ENCODE measurements at regions not wholly inside any gene's neighbourhood (a gene's known extent, or its start where the extent isn't known, plus 50 kb on each side); places are given as distances from the start of the nearest gene placed in this dataset.

DNA sequence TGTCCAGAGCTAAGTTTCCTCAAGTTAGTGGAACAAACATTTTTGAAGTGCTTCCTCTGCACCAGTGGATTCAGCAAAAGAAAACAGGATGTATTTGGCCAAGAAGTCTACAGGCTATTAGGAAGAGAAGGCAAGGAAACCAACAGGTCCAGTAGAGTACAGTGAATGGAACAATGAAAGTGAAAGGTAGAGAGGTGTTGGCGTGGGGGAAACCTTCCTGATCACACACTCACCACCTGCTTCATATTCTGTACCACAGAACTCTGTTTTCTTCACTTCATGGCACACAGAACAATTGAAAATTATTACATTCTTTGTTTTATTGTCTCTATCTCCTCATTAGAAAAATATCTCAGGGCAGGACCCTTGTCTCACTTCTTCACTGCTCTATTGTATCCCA, 417.4 kb upstream of the FMR1 start:
- Histone ChIP-seq H3K79me1 (ENCODE audit: low read depth, low read length) (no peaks in the 10 kb centered on the region), H2BK120ac (ENCODE audit: low read depth, low read length) (no peak overlapping the region), H2BK12ac (ENCODE audit: low read length) (no peak overlapping the region), H3K23ac (ENCODE audit: low read depth, low read length, poor library complexity) (no peak overlapping the region), H3K4me3 (ENCODE audit: low read length in 2 of 2) (no peak overlapping the region), H3K27ac (replicated peaks; ENCODE audit: low read length) (no peak overlapping the region), H3K4me1 (ENCODE audit: control insufficient read depth in 2 of 2, insufficient read depth in 1 of 2, low read depth in 1 of 2, low read length in 2 of 2) (no peaks in the 10 kb centered on the region), H3K9ac (ENCODE audit: low read depth, low read length, poor library complexity) (no peak overlapping the region), H4K8ac (ENCODE audit: low read depth, low read length) (no peak overlapping the region), H2AK5ac (ENCODE audit: low read depth, low read length) (no peak overlapping the region), H3K36me3 (replicated peaks in 1 of 2; ENCODE audit: control insufficient read depth in 2 of 2, insufficient read depth in 2 of 2, low read length in 2 of 2) (no peaks in the 10 kb centered on the region), H2AFZ (ENCODE audit: low read length) (no peak overlapping the region), H4K91ac (ENCODE audit: low read depth, low read length, poor library complexity) (no peak overlapping the region), H3K27me3 (ENCODE audit: control insufficient read depth in 3 of 3, insufficient read depth in 3 of 3, low read depth in 1 of 3, low read length in 3 of 3) (no peaks in the 10 kb centered on the region), H3K9me3 (replicated peaks in 1 of 2; ENCODE audit: control insufficient read depth in 2 of 2, insufficient read depth in 1 of 2, low read depth in 1 of 2, low read length in 2 of 2) (no peaks in the 10 kb centered on the region), H2BK5ac (ENCODE audit: low read length) (no peak overlapping the region), H3K4ac (ENCODE audit: low read length) (no peak overlapping the region), H2BK15ac (ENCODE audit: low read length) (no peak overlapping the region), H3K18ac (ENCODE audit: low read length) (no peak overlapping the region), H3K4me2 (ENCODE audit: insufficient read depth, low read length, poor library complexity, severe bottlenecking) (no peak overlapping the region), H3K14ac (ENCODE audit: low read length) (no peak overlapping the region)
- DNase-seq (ENCODE audit: low spot score), result no peak
- no CpG with 5 or more reads among the region's 1 CpG for WGBS, 2 donors (ENCODE audit: extremely low coverage in 2 of 2, insufficient read length in 2 of 2, insufficient replicate concordance in 1 of 2)

DNA sequence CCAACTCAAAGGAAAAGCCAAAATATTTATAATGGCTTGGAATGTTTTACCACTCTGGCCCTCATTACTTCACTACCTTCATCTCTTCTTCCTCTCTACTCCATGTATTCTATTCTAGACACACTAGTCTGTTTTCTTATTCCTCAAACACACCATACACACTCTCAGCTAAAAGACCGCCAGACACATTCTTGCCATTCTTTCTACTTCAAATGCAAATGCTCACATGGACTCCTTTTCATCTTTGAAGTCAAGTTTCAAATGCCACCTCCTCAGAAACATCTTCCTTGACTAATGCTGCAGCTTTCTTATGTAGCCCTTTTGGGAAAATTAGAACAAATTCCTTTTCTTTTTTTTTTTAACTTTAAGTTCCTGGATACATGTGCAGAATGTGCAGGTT, 412.9 kb upstream of the FMR1 start:
- H3K36me3 ChIP-seq (replicated peaks in 1 of 2; ENCODE audit: control insufficient read depth in 2 of 2, insufficient read depth in 2 of 2, low read length in 2 of 2), result no peaks in the 10 kb centered on the region
- H4K8ac ChIP-seq (ENCODE audit: low read depth, low read length), result no peak overlapping the region
- DNase-seq (ENCODE audit: low spot score), result no peak
- H2BK15ac ChIP-seq (ENCODE audit: low read length), result no peak overlapping the region
- H3K14ac ChIP-seq (ENCODE audit: low read length), result no peak overlapping the region
- H3K9me3 ChIP-seq (replicated peaks in 1 of 2; ENCODE audit: control insufficient read depth in 2 of 2, insufficient read depth in 1 of 2, low read depth in 1 of 2, low read length in 2 of 2), result no peaks in the 10 kb centered on the region
- no peaks in the 10 kb centered on the region for H3K27me3 ChIP-seq (ENCODE audit: control insufficient read depth in 3 of 3, insufficient read depth in 3 of 3, low read depth in 1 of 3, low read length in 3 of 3)
- H2AK5ac ChIP-seq (ENCODE audit: low read depth, low read length), result no peak overlapping the region
- H3K9ac ChIP-seq (ENCODE audit: low read depth, low read length, poor library complexity), result no peak overlapping the region
- no peaks in the 10 kb centered on the region for H3K4me1 ChIP-seq (ENCODE audit: control insufficient read depth in 2 of 2, insufficient read depth in 1 of 2, low read depth in 1 of 2, low read length in 2 of 2)
- H2AFZ ChIP-seq (ENCODE audit: low read length), result no peak overlapping the region
- H3K79me1 ChIP-seq (ENCODE audit: low read depth, low read length), result no peaks in the 10 kb centered on the region
- H4K91ac ChIP-seq (ENCODE audit: low read depth, low read length, poor library complexity), result no peak overlapping the region
- no peak overlapping the region for H2BK5ac ChIP-seq (ENCODE audit: low read length)
- H3K23ac ChIP-seq (ENCODE audit: low read depth, low read length, poor library complexity), result no peak overlapping the region
- no peak overlapping the region for H3K18ac ChIP-seq (ENCODE audit: low read length)
- H2BK120ac ChIP-seq (ENCODE audit: low read depth, low read length), result no peak overlapping the region
- WGBS, 2 donors (ENCODE audit: extremely low coverage in 2 of 2, insufficient read length in 2 of 2, insufficient replicate concordance in 1 of 2), result no CpG with 5 or more reads among the region's 1 CpG
- no peak overlapping the region for H3K27ac ChIP-seq (replicated peaks; ENCODE audit: low read length)
- H3K4me2 ChIP-seq (ENCODE audit: insufficient read depth, low read length, poor library complexity, severe bottlenecking), result no peak overlapping the region
- H3K4me3 ChIP-seq (ENCODE audit: low read length in 2 of 2), result no peak overlapping the region
- H3K4ac ChIP-seq (ENCODE audit: low read length), result no peak overlapping the region
- no peak overlapping the region for H2BK12ac ChIP-seq (ENCODE audit: low read length)

DNA sequence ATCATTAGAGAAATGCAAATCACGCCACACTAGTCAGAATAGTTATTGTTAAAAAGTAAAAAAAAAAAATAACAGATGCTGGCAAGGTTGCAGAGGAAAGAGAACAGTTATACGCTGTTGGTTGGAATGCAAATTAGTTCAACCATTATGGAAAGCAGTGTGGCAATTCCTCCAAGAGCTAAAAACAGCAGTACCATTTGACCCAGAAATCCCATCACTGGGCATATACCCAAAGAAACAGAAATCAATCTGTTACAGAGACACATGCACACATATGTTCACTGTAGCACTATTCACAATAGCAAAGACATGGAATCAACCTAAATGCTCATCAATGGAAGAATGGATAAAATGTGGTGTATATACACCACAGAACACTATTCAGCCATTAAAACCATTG, 388.7 kb upstream of the FMR1 start:
- no peaks in the 10 kb centered on the region for H3K36me3 ChIP-seq (replicated peaks in 1 of 2; ENCODE audit: control insufficient read depth in 2 of 2, insufficient read depth in 2 of 2, low read length in 2 of 2)
- WGBS, 2 donors (ENCODE audit: extremely low coverage in 2 of 2, insufficient read length in 2 of 2, insufficient replicate concordance in 1 of 2), result no CpG with 5 or more reads among the region's 2 CpGs
- no peak overlapping the region for H2BK15ac ChIP-seq (ENCODE audit: low read length)
- H3K9me3 ChIP-seq (replicated peaks in 1 of 2; ENCODE audit: control insufficient read depth in 2 of 2, insufficient read depth in 1 of 2, low read depth in 1 of 2, low read length in 2 of 2), result no peaks in the 10 kb centered on the region
- H3K27me3 ChIP-seq (ENCODE audit: control insufficient read depth in 3 of 3, insufficient read depth in 3 of 3, low read depth in 1 of 3, low read length in 3 of 3), result no peaks in the 10 kb centered on the region
- DNase-seq (ENCODE audit: low spot score), result no peak
- no peak overlapping the region for H2AFZ ChIP-seq (ENCODE audit: low read length)
- H2BK12ac ChIP-seq (ENCODE audit: low read length), result no peak overlapping the region
- H4K91ac ChIP-seq (ENCODE audit: low read depth, low read length, poor library complexity), result no peak overlapping the region
- H3K27ac ChIP-seq (replicated peaks; ENCODE audit: low read length), result no peak overlapping the region
- no peaks in the 10 kb centered on the region for H3K79me1 ChIP-seq (ENCODE audit: low read depth, low read length)
- H3K18ac ChIP-seq (ENCODE audit: low read length), result no peak overlapping the region
- H4K8ac ChIP-seq (ENCODE audit: low read depth, low read length), result no peak overlapping the region
- no peak overlapping the region for H3K9ac ChIP-seq (ENCODE audit: low read depth, low read length, poor library complexity)
- H2AK5ac ChIP-seq (ENCODE audit: low read depth, low read length), result no peak overlapping the region
- no peak overlapping the region for H3K14ac ChIP-seq (ENCODE audit: low read length)
- no peak overlapping the region for H2BK120ac ChIP-seq (ENCODE audit: low read depth, low read length)
- no peaks in the 10 kb centered on the region for H3K4me1 ChIP-seq (ENCODE audit: control insufficient read depth in 2 of 2, insufficient read depth in 1 of 2, low read depth in 1 of 2, low read length in 2 of 2)
- no peak overlapping the region for H3K4me3 ChIP-seq (ENCODE audit: low read length in 2 of 2)
- no peak overlapping the region for H2BK5ac ChIP-seq (ENCODE audit: low read length)
- no peak overlapping the region for H3K23ac ChIP-seq (ENCODE audit: low read depth, low read length, poor library complexity)
- H3K4me2 ChIP-seq (ENCODE audit: insufficient read depth, low read length, poor library complexity, severe bottlenecking), result no peak overlapping the region
- H3K4ac ChIP-seq (ENCODE audit: low read length), result no peak overlapping the region

DNA sequence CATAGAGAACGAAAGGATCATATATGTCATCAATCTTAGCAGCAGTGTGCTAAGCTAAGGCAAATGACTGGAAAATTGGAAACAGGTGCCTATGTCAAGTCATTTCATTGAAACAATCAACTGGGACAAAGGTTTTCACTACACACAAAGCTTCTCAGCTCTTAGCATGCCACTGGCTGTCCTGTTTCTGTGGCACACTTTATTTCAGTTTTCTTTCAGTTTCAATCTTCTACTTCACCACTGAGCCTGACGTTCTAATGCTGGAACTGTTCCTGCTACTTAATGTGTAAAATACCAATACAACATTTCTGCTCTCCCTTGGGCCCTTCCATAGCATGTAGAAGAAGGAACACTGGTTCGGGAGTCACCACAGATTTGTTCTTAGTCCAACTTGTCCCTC, 378.3 kb upstream of the FMR1 start:
- Histone ChIP-seq H3K9me3 (replicated peaks in 1 of 2; ENCODE audit: control insufficient read depth in 2 of 2, insufficient read depth in 1 of 2, low read depth in 1 of 2, low read length in 2 of 2) (no peaks in the 10 kb centered on the region), H3K18ac (ENCODE audit: low read length) (no peak overlapping the region), H4K91ac (ENCODE audit: low read depth, low read length, poor library complexity) (no peak overlapping the region), H2AK5ac (ENCODE audit: low read depth, low read length) (no peak overlapping the region), H3K9ac (ENCODE audit: low read depth, low read length, poor library complexity) (no peak overlapping the region), H4K8ac (ENCODE audit: low read depth, low read length) (no peak overlapping the region), H3K4me3 (ENCODE audit: low read length in 2 of 2) (no peak overlapping the region), H3K14ac (ENCODE audit: low read length) (no peak overlapping the region), H2BK5ac (ENCODE audit: low read length) (no peak overlapping the region), H3K27ac (replicated peaks; ENCODE audit: low read length) (no peak overlapping the region), H3K79me1 (ENCODE audit: low read depth, low read length) (no peaks in the 10 kb centered on the region), H3K36me3 (replicated peaks in 1 of 2; ENCODE audit: control insufficient read depth in 2 of 2, insufficient read depth in 2 of 2, low read length in 2 of 2) (no peaks in the 10 kb centered on the region), H3K23ac (ENCODE audit: low read depth, low read length, poor library complexity) (no peak overlapping the region), H2BK15ac (ENCODE audit: low read length) (no peak overlapping the region), H3K4ac (ENCODE audit: low read length) (no peak overlapping the region), H2BK120ac (ENCODE audit: low read depth, low read length) (no peak overlapping the region), H3K4me2 (ENCODE audit: insufficient read depth, low read length, poor library complexity, severe bottlenecking) (no peak overlapping the region), H2AFZ (ENCODE audit: low read length) (no peak overlapping the region), H2BK12ac (ENCODE audit: low read length) (no peak overlapping the region), H3K27me3 (ENCODE audit: control insufficient read depth in 3 of 3, insufficient read depth in 3 of 3, low read depth in 1 of 3, low read length in 3 of 3) (no peaks in the 10 kb centered on the region), H3K4me1 (ENCODE audit: control insufficient read depth in 2 of 2, insufficient read depth in 1 of 2, low read depth in 1 of 2, low read length in 2 of 2) (no peaks in the 10 kb centered on the region)
- DNase-seq (ENCODE audit: low spot score), result no peak
- WGBS, 2 donors (ENCODE audit: extremely low coverage in 2 of 2, insufficient read length in 2 of 2, insufficient replicate concordance in 1 of 2), result no CpG with 5 or more reads among the region's 3 CpGs

All from neuronal stem cell (in vitro differentiated cells).